Right hindlimb (tissue), 1 donor: ENCODE measurements at regions not wholly inside any gene's neighbourhood (a gene's known extent, or its start where the extent isn't known, plus 50 kb on each side); places are given as distances from the start of the nearest gene placed in this dataset.
"Not testable (repeated sequence)": the region's sequence is repeated elsewhere in the genome, so short reads cannot be mapped to it uniquely, and the experiment has no call there.

Source experiments
- DNase-seq: peaks from one replicate; pipeline ENCODE4 v3.0.0-alpha.2; 2018

DNA sequence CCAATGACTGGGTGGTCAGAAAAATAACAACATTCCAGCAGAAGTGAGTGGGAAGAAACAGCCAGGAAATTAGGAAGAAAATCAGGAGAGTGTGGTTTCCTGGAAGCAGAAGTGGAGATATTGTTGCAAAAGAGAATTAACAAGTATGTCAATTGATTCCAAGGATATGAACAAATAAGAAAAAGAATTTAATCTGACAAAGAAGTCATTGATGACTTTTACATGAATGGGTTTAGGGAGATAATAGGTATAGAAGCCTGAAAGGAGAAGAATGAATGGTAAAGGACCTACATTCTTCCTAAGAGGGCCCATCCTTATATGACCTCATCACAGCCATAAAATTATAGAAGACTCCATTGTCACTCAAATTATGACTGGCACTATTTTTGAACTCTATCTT lies 1440.1 kb downstream of the OTOL1 start:
- DNase-seq = no peak

DNA sequence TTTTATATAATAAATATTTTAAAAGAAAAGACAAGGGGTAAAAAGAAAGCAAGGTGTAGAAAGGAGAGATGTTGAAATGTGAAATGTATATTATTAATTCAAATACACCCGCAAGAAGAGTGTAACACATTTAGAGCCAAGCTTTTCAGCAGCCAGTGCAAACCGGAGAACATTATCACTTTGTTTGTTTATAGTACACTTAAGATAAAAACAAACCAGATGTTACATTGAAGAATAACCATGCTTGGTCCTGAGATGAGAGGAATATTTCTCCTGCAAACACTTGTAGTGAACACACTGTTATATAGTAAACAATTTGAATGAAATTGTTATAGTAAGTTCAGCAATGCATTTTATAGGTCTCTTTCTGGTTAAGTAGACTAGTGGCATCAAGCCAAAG lies 1441.5 kb downstream of the OTOL1 start:
- no peak for DNase-seq

DNA sequence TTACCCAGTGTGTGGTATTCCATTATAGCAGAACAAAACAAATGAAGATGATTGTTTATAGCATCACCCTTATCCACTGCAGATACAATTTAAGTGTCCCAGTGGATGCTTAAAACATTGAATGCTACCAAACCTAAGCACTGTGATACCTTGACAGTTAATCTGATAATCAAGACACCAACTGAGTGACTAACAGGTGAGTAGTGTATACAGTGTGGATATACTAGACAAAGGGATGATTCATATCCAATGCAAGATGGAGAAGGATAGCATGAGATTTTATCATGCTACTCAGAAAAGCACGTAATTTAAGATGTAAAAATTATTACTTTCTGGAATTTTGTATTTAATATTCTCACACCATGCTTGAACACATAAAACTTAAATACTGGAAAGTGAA lies 1449.0 kb downstream of the OTOL1 start:
- DNase-seq = no peak

DNA sequence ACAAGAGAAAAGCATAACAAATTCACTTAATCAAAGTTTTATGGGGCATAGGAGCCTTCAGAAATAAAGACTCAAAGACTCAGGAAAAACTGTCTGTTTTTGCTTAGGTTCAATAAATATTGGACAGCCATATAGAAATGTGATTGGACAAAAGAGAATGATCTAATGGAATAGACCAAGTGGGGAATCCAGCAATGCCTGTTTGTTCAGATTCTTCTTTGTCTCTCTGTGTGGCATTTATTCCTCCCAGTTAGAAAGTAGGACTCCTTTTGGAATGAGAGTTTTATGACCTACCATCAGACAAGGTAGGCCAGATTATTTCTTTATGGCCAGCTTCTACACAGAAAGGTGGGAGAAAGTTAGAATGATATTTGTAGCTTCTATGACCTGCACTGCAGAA lies 1460.1 kb downstream of the OTOL1 start:
- DNase-seq = no peak

DNA sequence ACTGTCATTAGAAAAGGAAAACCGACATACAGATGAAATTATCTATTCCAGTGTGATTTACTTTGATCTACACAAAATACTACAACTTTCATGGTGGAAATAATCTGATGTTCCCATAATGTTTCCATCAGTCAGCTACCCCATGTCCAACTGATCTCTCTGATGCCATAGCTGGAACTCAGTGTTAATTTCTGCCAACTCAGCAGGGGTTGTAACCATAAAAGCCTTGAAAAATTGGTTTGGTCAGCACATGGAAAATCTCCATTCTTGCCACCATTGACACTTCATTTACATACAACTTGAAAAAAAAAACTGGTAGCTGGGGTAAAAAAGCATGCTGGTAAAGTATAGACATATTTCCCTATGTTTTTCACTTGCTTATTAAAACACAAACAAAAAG lies 1463.7 kb downstream of the OTOL1 start:
- no peak for DNase-seq

DNA sequence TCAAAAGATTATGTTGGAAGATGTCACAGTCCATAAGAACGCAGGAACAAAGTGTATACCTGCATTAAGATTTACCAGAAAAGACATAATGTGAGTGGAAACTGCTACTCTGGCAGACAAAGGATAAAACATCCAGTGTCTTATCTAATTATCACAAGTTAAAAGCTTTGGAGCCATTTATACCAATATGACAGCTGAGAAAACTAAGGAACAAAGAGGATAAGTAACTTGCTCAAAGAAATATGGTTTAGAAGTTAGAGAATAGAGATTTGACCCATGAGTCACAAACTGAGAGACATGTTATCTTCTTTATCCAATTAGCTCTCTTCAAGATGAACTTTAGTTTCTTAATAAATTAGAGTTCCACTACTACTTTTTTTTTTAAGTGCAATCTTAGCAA lies 1473.7 kb downstream of the OTOL1 start:
- no peak for DNase-seq

DNA sequence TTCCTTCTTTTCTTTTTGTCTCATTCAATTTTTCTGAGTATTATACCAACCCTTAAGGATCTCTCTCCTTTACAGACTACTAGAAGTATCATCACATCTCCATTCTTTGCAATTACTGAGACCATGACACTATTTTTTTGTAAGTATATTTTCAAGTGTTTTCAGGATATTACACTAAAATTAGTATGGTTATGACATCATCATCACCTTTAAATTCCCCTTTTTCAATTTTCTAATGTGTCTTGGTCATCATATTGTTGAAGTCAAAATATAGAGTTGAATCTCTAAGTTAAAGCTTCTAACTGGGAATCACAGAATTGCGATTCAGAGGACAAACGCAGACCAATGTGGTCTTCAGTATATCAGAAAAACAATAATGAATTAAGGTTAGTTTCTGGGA lies 1475.1 kb downstream of the OTOL1 start:
- DNase-seq = no peak

DNA sequence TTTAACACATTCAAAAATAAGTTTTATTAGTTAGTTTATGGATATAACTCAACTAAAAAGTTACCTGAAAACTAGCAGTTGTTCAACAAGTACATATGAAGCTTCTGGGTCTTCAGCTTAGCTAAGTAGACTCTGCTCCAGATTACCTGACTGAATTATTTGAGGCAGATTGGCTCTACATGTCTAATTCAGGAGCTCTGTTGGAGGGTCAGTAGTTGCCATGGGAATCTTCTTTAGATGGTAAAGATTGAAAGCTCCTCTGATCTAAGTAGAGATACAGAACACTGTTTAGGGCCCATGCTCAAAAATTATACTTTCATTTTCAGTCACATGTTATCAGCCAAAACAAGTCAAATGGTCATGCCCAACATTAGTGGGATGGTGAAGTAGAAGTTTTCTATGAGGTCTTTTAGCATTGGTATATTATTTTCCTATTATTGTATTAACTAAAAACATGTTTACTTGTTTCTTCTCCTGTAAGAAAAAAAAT lies 1476.9 kb downstream of the OTOL1 start:
- DNase-seq = no peak

DNA sequence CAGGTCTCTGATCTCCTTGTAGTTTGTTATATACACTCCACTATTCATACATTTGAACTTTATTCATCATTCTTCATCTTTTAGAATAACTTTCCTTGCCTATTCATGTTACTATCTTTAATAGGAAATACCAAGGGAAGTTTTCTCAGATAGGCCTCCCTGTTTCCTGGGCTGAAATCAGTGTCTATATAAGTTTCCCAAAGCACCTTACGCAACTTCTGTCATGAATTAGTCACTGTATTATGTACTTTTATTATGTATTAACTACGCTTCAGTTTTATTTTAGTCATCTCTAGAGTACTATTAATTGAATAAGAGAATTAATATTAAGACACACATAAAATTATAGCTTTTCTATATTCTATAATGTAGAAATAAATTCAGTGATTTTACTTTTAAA lies 1481.5 kb downstream of the OTOL1 start:
- DNase-seq = no peak

DNA sequence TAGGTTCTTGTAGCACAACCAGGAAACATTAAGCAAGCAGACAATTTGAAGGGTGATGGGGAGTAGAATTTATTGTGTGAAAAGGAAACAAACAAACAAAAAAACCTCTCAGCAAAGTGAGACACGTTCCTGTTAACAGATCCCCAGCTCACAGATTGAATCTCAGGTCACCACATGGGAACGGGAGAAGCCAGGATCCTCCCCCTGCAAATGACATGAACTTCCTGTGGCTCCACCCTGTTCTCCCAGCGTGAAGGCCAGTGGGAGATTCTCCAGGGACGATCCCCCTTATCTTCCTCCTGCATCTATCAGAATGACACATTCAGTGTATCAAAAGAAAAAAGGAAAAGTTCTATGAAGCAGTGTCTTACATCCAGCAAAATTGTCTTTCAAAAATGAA lies 1488.1 kb downstream of the OTOL1 start:
- no peak for DNase-seq

DNA sequence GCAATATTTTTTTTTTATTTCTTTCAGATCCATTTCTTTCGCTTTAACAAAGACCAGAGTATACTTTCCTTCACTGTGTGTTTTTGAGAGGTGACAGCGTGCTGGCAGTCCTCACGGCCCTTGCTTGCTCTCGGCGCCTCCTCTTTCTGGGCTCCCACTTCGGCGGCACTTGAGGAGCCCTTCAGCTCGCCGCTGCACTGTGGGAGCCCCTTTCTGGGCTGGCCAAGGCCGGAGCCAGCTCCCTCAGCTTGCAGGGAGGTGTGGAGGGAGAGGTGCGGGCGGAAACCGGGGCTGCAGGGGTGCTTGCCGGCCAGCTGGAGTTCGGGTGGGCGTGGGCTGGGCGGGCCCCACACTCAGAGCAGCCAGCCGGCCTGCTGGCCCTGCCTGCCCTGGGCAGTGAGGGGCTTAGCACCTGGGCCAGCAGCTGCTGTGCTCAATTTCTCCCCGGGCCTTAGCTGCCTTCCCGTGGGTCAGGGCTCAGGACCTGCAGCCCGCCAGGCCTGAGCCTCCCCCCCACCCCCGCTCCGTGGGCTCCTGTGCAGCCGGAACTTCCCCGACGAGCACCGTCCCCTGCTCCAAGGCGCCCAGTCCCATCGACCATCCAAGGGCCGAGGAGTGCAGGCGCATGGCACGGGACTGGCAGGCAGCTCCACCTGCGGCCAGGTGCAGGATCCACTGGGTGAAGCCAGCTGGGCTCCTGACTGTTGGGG lies 1490.6 kb downstream of the OTOL1 start:
- DNase-seq = not testable (repeated sequence)

DNA sequence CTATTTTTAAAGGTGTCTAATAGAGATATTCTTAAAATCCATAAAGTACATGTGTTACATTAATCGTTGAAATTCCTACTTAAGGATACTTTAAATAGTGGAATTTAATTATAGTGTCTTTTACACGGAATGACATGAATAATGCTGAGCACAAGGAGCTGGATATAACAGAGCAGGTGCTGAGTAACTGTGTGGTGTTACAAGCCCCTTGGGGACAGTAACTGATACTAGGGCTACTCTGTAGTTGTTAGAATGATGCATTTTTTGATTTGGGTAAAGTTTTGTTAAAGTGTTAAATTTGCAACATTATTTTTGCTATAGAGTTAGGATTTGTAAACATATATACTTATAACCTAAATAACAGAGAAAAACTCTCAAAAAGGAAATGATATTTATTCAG lies 1496.1 kb downstream of the OTOL1 start:
- DNase-seq = no peak

DNA sequence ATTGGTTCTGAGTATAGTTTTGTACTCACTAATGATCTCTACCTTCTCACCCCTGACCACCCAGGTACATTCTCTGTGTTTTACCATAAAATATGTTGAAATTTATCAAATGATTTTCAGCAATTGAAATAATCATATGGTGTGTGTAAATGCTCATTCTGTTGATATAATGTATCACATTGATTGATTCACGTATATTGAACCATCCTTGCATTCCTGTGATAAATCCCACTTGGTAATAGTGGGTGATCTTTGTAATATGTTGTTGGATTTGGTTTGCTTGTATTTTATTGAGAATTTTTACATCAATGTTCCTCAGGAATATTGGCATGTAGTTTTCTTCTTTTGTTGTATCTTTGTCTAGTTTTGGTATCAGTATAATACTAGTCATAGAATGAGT lies 1497.6 kb downstream of the OTOL1 start:
- no peak for DNase-seq

DNA sequence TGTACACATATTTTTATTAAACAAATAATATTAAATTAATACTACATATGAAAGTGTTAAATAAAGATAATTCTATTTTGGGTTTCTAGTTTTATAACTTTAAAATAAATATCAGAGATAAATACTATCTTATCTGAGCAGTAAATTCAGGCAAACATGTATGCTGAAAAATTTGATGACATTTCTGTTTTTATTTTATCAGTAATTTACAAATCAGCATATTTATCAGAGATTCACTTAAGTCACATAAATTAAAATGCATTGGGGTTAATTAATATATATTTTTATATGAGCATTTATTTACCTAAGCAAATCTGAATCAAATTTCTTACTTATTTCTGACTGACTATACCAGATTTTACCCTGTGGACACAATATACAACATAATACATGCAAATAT lies 1499.8 kb downstream of the OTOL1 start:
- DNase-seq = no peak

DNA sequence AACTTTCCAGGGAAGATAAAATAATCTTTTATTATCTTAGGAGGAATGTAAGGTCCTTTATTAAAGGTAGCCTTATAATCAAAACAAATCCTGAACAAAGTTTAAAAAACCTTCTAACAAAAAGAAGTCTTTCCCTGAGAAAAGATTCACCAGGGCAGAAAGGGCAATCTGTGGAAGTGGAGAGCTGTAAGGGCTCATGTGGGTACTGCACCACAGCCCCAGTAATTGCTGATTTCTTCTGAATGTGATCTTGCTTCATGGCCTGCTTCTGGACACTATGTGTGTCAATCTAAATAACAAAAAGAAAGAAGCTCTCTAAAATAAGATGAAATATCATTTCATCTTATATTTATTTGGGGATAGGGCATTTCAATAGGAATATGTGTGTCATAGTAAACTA lies 1501.6 kb downstream of the OTOL1 start:
- no peak for DNase-seq

DNA sequence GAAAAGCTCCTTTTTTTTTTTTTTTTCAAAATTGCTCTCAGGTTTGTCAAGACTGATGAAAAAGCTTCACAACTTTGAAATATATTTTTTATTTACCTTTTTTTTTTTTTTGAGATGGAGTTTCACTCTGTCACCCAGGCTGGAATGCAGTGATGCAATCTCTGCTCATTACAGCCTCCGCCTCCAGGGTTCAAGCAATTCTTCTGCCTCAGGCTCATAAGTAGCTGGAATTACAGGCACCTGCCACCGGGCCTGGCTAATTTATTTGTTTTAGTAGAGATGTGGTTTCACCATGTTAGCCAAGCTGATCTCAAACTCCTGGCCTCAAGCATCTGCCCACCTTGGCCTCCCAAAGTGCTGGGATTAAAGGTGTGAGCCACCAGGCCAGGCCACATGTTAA lies 1515.0 kb downstream of the OTOL1 start:
- DNase-seq = no peak

DNA sequence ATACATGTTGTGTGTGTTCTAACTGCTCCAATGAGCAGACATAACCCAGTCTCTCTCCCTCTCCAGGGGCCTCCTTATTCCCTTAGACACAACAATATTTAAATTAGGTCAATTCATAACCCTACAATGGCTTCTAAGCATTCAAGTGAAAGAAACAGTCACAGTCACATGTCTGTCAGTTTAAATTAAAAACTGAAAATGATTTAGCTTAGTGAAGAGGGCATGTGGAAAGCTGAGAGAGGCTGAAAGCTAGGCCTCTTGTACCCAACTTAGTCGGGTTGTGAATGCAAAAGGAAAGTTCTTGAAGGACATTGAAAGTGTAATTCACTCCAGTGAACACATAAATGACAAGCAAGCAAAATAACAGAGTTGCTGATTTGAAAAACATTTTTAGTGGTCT lies 1519.6 kb downstream of the OTOL1 start:
- no peak for DNase-seq

DNA sequence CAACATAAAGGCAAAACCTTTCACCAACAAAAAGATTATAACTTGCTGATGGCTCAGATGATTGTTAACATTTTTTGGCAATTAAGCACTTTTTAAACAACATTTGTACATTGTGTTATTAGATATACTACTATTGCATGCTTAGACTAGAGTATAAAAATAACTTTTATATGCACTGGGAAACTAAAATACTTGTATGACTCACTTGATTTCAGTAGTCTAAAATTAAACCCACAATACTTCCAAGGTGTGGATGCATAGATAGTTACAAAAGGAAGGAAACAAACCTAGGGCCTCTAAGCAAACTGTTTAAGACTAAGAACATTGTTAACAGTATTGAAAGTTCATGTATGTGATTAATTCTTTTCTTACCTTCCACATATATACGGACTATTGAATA lies 1521.5 kb downstream of the OTOL1 start:
- no peak for DNase-seq

DNA sequence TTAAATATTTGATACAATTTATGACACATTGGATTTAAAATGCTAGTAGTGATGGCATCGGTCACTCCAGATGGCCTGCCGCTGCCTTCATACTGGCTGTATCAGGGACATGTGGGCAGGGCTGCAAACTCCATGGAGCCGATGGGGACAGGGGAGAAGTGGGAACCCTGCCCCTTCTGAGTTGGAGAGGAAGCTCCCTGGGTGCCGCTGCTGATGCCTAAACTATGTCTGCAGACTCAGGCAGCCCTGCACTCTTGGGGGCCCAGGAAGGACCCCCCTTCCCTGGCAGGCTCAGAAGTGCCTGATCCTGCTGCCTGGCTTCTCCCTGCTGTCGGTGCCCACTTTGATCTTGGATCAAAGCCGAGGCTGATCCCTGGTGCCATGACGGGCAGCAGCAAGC lies 1522.1 kb downstream of the OTOL1 start:
- DNase-seq = no peak

DNA sequence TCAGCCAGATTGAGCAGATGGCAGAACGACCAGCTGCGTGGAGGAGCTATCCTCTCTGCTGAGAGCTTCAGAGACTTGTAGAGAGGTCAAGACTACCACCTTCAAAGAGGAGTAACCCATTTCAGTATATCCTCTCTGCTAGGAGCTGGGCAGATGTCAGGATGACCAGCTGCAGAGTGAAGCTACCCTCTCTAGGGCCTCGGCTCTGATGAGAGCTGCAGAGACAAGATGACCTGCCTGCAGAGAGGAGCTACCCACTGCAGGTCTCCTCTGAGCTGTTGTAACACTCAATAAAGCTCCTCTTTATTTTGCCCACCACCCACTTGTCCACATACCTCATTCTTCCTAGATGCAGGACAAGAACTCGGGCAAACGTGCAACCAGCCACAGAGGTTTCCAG lies 1522.7 kb downstream of the OTOL1 start:
- DNase-seq = no peak

DNA sequence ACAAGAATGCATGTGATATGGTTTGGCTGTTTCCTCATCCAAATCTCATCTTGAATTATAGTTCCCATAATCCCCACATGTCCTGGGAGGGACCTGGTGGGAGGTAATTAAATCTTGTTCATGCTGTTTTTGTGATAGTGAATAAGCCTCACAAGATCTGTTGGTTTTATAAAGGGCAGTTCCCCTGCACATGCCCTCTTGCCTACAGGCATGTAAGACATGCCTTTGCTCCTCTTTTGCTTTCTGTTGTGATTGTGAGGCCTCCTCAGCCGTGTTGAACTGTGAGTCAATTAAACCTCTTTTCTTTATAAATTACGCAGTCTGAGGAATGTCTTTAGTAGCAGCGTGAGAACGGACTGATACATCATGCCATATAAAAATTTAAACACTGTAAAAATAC lies 1537.0 kb downstream of the OTOL1 start:
- DNase-seq = no peak

DNA sequence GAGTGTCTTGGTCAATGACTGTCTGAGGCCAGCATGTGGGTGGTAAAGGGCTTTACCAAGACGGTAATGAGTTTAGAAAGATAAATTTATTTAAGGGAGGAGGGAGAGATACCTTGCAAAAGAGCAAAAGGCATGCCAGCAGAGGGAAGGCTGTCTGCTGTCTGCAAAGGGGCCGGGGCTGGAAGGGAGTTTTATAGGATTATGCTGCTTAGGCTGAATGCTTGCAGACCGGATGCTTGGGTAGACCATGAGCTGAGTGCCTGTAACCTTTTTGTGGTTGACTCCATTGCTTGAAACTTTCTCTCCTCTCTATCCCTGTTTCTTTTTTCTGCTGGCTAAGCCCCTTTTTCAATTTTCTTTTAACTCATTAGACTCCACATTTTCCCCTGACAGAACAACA lies 1543.0 kb downstream of the OTOL1 start:
- no peak for DNase-seq

DNA sequence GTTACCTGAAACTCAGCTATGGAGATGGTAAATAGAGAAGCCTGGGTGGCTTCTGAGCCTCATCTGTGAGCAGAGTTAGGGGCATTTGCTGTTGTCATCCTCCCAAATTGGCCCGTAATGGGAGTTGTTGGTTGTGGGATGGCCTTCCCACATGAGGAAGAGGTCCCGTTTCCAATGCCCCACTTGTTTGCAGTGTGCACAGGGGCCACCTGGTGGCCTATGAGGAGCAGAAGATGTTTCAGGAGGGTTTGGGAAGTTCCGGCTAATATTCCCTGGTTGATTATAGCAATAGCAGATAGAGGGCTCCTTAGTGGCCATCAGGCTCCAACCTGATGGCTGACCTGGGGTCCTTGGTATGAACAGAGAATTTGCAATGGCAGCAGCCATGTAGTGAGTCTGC lies 1546.5 kb downstream of the OTOL1 start:
- no peak for DNase-seq

DNA sequence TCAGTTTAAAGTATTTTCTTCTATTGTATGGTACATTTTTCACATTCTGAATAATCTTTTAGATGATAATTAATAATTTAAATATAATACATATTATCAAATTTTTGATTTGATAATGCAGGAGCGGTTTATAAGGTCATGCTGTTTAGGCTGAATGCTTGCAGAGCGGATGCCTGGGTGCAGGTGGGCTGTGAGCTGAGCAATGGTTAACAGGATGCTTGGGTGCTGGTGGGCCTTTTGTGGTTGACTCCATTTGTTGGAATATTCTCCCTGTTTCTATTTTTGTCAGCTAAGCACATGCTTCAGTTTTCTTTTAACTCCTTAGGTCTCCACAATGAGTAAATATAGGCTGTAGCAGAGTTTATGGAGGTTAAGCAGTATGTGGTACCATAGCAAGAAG lies 1549.3 kb downstream of the OTOL1 start:
- DNase-seq = no peak

DNA sequence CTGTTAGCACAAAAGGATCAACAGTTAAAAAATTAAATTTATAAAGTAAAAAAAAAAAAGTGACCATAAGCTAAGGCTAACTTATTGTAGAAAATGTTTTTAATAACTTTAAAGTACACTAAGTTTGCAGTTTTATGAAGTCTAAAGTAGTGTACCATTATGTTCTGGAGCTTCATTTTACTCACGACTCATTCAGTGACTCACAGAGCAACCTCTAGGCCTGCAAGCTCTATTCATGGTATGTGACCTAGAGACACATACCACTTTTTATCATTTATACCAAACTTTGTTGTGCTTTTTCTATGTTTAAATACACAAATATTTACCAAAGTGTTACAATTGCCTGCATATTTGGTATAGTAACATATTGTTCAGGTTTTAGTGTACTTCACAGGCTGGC lies 1552.3 kb downstream of the OTOL1 start:
- DNase-seq = no peak
